ENCODE measurements at regions not wholly inside any gene's neighbourhood (a gene's known extent, or its start where the extent isn't known, plus 50 kb on each side); places are given as distances from the start of the nearest gene placed in this dataset.

DNA sequence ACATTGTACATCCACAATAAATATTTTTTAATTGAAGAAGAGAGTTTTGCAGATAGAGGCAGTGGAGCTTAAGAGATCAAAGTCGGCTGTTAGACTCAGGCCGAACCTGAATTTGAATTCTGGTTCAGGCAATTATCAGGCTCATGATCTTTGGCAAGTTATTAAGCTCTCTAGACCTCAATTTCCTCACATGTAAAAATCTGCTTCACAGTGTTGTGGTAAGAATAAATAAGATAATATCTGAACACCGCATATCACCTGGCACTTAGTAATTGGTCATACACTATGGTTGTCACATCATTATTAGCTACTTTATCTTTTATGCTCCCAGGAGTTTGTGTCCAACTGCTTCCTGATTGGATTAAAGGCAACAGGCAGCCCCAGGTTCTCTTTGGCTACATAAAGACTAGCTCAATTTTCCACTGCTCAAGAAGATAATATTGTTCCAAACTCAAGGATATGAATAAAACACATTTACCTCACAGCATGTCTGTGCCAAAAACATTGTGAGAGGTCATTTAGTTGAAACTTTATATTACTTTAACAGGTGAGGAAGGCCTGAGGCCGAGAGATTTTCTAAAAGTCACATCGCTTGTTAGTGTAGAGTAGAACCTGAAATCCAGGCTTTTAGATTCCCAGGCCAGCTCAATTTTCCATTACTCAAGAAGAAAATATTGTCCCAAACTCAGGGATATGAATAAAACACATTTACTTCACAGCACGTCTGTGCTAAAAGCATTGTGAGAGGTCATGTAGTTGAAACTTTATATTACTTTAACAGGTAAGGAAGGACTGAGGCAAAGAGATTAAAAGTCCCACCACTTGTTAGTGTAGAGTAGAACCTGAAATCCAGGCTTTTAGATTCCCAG is 289.2 kb upstream of the PTGER4 start:
- dilution Hi-C loops (cut with MboI; ENCODE audit: extremely low pct_ligation_motif_present, low sequenced_read_pairs), result no loop called here
- Histone ChIP-seq H4K20me1 (ENCODE audit: control insufficient read depth, extremely low read depth, insufficient read depth, low read length) (no peaks in the 10 kb centered on the region), H3K9me3 (ENCODE audit: control insufficient read depth, low read depth, low read length) (no peaks in the 10 kb centered on the region), H3K9ac (ENCODE audit: control insufficient read depth, extremely low read depth, insufficient read depth, low read length) (no peak overlapping the region), H3K4me2 (ENCODE audit: control insufficient read depth, extremely low read depth, insufficient read depth, low read depth, low read length) (no peak overlapping the region), H3K36me3 (ENCODE audit: control insufficient read depth in 2 of 2, extremely low read depth in 1 of 2, insufficient read depth in 2 of 2, low read length in 2 of 2) (no peaks in the 10 kb centered on the region), H3K79me2 (ENCODE audit: control insufficient read depth, insufficient read depth, low read length) (no peaks in the 10 kb centered on the region), H3K9me1 (ENCODE audit: control insufficient read depth, extremely low read depth, insufficient read depth, low read length) (no peaks in the 10 kb centered on the region), H3K4me1 (ENCODE audit: control insufficient read depth, extremely low read depth, insufficient read depth, low read length) (peaks cover 18% of the 10 kb centered on the region), H3K27me3 (ENCODE audit: control insufficient read depth, extremely low read depth, insufficient read depth, low read length) (no peaks in the 10 kb centered on the region), H3K27ac (ENCODE audit: control insufficient read depth, insufficient read depth, low read length) (no peak overlapping the region), H3K4me3 (ENCODE audit: control insufficient read depth in 2 of 3, extremely low read depth in 1 of 3, insufficient read depth in 2 of 3, low read depth in 1 of 3, low read length in 3 of 3) (no peak overlapping the region), H2AFZ (ENCODE audit: control insufficient read depth, low read length) (no peak overlapping the region)
- no peak for DNase-seq (ENCODE audit: low read depth, low spot score)
- peak; percentile 34 for FAIRE-seq
- TF ChIP-seq, protein P1, sequence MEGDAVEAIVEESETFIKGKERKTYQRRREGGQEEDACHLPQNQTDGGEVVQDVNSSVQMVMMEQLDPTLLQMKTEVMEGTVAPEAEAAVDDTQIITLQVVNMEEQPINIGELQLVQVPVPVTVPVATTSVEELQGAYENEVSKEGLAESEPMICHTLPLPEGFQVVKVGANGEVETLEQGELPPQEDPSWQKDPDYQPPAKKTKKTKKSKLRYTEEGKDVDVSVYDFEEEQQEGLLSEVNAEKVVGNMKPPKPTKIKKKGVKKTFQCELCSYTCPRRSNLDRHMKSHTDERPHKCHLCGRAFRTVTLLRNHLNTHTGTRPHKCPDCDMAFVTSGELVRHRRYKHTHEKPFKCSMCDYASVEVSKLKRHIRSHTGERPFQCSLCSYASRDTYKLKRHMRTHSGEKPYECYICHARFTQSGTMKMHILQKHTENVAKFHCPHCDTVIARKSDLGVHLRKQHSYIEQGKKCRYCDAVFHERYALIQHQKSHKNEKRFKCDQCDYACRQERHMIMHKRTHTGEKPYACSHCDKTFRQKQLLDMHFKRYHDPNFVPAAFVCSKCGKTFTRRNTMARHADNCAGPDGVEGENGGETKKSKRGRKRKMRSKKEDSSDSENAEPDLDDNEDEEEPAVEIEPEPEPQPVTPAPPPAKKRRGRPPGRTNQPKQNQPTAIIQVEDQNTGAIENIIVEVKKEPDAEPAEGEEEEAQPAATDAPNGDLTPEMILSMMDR (optimal IDR thresholded peaks at IDR 0.05 in 1 of 3, IDR thresholded peaks at IDR 0.05 in 1 of 3, conservative IDR thresholded peaks at IDR 0.05 in 1 of 3; ENCODE audit: extremely low read depth in 1 of 3, insufficient read depth in 2 of 3, low read length in 3 of 3), result no peak
- no peak for TF ChIP-seq EZH2 (IDR thresholded peaks at IDR 0.05; ENCODE audit: low read length)

GRCh38 chr5:40389591-40389990 is 290.1 kb upstream of the PTGER4 start:
- no peak for TF ChIP-seq EZH2 (IDR thresholded peaks at IDR 0.05; ENCODE audit: low read length)
- TF ChIP-seq, protein P1 (optimal IDR thresholded peaks at IDR 0.05 in 1 of 3, IDR thresholded peaks at IDR 0.05 in 1 of 3, conservative IDR thresholded peaks at IDR 0.05 in 1 of 3; ENCODE audit: extremely low read depth in 1 of 3, insufficient read depth in 2 of 3, low read length in 3 of 3), result no peak
- no peak overlapping the region for H3K4me3 ChIP-seq (ENCODE audit: control insufficient read depth in 2 of 3, extremely low read depth in 1 of 3, insufficient read depth in 2 of 3, low read depth in 1 of 3, low read length in 3 of 3)
- H2AFZ ChIP-seq (ENCODE audit: control insufficient read depth, low read length), result no peak overlapping the region
- H3K27ac ChIP-seq (ENCODE audit: control insufficient read depth, insufficient read depth, low read length), result no peak overlapping the region
- DNase-seq (ENCODE audit: low read depth, low spot score), result no peak
- no peaks in the 10 kb centered on the region for H3K36me3 ChIP-seq (ENCODE audit: control insufficient read depth in 2 of 2, extremely low read depth in 1 of 2, insufficient read depth in 2 of 2, low read length in 2 of 2)
- H3K4me2 ChIP-seq (ENCODE audit: control insufficient read depth, extremely low read depth, insufficient read depth, low read depth, low read length), result no peak overlapping the region
- no peak for FAIRE-seq
- H4K20me1 ChIP-seq (ENCODE audit: control insufficient read depth, extremely low read depth, insufficient read depth, low read length), result no peaks in the 10 kb centered on the region
- H3K9me3 ChIP-seq (ENCODE audit: control insufficient read depth, low read depth, low read length), result no peaks in the 10 kb centered on the region
- H3K79me2 ChIP-seq (ENCODE audit: control insufficient read depth, insufficient read depth, low read length), result no peaks in the 10 kb centered on the region
- H3K9ac ChIP-seq (ENCODE audit: control insufficient read depth, extremely low read depth, insufficient read depth, low read length), result no peak overlapping the region
- H3K9me1 ChIP-seq (ENCODE audit: control insufficient read depth, extremely low read depth, insufficient read depth, low read length), result no peaks in the 10 kb centered on the region
- peaks cover 27% of the 10 kb centered on the region for H3K4me1 ChIP-seq (ENCODE audit: control insufficient read depth, extremely low read depth, insufficient read depth, low read length)
- H3K27me3 ChIP-seq (ENCODE audit: control insufficient read depth, extremely low read depth, insufficient read depth, low read length), result no peaks in the 10 kb centered on the region
- dilution Hi-C loops (cut with MboI; ENCODE audit: extremely low pct_ligation_motif_present, low sequenced_read_pairs), result no loop called here
